Neutrophil (primary cell): ENCODE measurements at regions not wholly inside any gene's neighbourhood (a gene's known extent, or its start where the extent isn't known, plus 50 kb on each side); places are given as distances from the start of the nearest gene placed in this dataset.

Source experiments
- H3K27ac ChIP-seq: fragments of 200-600 bp; sonication (generic); 2 replicates; pipeline ENCODE4 v1.5.1; 2016; ENCODE audit warnings: mild to moderate bottlenecking, moderate library complexity
- H3K27me3 ChIP-seq: fragments of 200-600 bp; sonication (generic); 2 replicates; pipeline ENCODE4 v1.6.0; 2016; ENCODE audit warnings: mild to moderate bottlenecking
- H3K36me3 ChIP-seq: fragments of 200-600 bp; sonication (generic); 2 replicates; pipeline ENCODE4 v1.5.1; 2017
- H3K4me1 ChIP-seq, 2 experiments: fragments of 200-600 bp in 1 of 2; sonication (generic) in 1 of 2; 1 replicate in 1 of 2; 2 replicates in 1 of 2; pipeline versions ENCODE4 v1.5.1 to v1.6.1; 2013 to 2016; ENCODE audit warnings: low read depth in 1 of 2, low read length in 1 of 2, mild to moderate bottlenecking in 1 of 2, moderate library complexity in 1 of 2; ENCODE audit not compliant: control insufficient read depth in 1 of 2, insufficient read depth in 1 of 2
- H3K4me3 ChIP-seq, 2 experiments: fragments of 200-600 bp in 1 of 2; sonication (generic) in 1 of 2; 1 replicate in 1 of 2; 2 replicates in 1 of 2; pipeline ENCODE4 v1.5.1; 2013 to 2016; ENCODE audit warnings: low read depth in 1 of 2, low read length in 1 of 2, mild to moderate bottlenecking in 1 of 2, moderate library complexity in 1 of 2
- H3K9me3 ChIP-seq: fragments of 200-600 bp; sonication (generic); 2 replicates; pipeline ENCODE4 v1.5.1; 2016
- TF ChIP-seq, protein P1 (sequence below): fragments of 200-600 bp; sonication (generic); IDR thresholded peaks from 2 replicates; pipeline ENCODE4 v1.5.1; 2016; ENCODE audit warnings: antibody characterized with exemption

DNA sequence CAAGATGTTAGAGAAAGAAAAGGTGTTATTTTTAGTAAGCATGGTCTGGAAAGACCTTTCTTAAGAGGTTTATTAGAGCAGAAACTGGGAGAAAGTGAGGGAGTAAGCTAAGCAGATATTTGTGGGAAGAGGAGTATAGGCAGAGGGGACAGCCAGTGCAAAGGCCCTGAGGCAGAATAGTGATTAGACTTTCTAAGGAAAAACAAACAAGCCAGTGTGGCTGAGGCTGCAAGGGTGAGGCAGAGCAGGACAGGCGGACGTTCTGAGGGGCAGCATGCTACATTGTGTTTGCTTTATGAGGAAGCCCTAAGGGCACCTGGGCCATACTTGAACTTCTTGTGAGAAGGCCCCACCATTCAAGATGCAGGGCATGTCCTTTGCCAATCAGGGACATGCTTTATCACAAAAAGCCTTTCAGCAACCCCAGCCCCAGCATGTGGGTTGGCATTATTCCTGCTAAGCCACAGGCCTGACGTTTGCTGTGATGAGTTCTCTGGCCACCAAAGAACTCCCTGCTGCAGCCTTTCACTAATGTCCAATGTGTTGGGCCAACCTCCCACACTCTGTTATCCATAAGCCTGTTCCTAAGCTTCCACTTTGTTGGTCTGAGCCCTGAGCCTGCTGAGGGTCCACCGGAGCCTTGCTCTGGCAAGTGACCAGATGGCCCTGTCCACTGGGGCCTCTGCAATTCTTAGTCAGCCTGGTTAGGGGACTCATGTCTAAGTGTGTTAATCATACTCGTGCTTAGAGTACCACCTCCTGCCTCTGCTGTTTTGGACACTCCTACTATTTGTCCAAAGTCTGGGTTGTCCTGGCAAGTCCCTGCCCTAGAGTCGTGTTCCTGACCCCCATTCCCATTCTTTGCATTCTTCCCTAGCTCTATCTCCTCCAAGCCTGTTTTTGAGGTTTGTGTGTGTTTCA is 209.9 kb upstream of the CTNNB1 start:
- no peak overlapping the region for H3K27ac ChIP-seq
- H3K4me1 ChIP-seq = no peaks in the 10 kb centered on the region
- H3K4me3 ChIP-seq = no peak overlapping the region
- no peaks in the 10 kb centered on the region for H3K36me3 ChIP-seq
- no peaks in the 10 kb centered on the region for H3K9me3 ChIP-seq
- TF ChIP-seq, protein P1, sequence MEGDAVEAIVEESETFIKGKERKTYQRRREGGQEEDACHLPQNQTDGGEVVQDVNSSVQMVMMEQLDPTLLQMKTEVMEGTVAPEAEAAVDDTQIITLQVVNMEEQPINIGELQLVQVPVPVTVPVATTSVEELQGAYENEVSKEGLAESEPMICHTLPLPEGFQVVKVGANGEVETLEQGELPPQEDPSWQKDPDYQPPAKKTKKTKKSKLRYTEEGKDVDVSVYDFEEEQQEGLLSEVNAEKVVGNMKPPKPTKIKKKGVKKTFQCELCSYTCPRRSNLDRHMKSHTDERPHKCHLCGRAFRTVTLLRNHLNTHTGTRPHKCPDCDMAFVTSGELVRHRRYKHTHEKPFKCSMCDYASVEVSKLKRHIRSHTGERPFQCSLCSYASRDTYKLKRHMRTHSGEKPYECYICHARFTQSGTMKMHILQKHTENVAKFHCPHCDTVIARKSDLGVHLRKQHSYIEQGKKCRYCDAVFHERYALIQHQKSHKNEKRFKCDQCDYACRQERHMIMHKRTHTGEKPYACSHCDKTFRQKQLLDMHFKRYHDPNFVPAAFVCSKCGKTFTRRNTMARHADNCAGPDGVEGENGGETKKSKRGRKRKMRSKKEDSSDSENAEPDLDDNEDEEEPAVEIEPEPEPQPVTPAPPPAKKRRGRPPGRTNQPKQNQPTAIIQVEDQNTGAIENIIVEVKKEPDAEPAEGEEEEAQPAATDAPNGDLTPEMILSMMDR = no peak
- H3K27me3 ChIP-seq = no peaks in the 10 kb centered on the region

DNA sequence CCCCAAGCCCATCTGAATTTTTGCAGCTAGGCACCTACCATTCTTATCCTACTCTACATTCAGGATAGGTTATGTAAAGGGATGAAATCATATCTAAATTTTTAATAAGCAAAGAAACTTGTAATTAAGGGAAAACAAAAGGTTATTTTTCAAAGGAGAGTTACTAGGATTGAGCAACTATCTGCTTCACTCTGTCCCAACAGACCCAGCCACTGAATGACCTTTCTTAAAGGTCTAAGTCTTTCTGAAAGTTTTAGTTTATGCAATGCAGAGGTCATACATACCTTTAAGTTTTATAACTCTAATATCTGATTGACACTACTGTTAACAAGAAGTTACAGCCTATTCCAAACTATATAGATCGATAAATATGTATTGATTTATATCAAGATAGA is 209.2 kb upstream of the CTNNB1 start:
- Histone ChIP-seq H3K4me1 (no peaks in the 10 kb centered on the region), H3K36me3 (no peaks in the 10 kb centered on the region), H3K27ac (no peak overlapping the region), H3K27me3 (no peaks in the 10 kb centered on the region), H3K9me3 (no peaks in the 10 kb centered on the region), H3K4me3 (no peak overlapping the region)
- TF ChIP-seq, protein P1 = no peak

DNA sequence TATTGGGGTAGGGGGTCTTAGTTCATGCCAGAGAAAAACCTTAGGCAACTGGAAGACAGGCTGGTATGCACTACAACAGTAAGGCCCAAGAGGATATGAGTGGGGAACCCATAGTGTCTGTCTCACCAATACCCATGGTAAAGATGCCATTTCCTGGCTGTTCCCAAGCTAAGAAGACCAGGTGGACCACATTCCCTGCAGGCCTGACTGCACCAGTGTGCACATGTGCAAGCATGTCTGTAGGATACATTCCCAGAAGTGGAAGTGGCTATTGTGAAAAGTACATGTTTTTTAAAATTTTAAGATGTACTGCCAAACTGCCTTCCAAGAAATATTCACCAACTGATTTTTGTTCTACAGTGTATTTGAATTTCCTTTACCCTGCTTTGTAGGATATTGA is 207.3 kb upstream of the CTNNB1 start:
- Histone ChIP-seq H3K27ac (no peak overlapping the region), H3K4me1 (no peaks in the 10 kb centered on the region), H3K36me3 (no peaks in the 10 kb centered on the region), H3K27me3 (no peaks in the 10 kb centered on the region), H3K4me3 (no peak overlapping the region), H3K9me3 (no peaks in the 10 kb centered on the region)
- TF ChIP-seq, protein P1 = no peak

DNA sequence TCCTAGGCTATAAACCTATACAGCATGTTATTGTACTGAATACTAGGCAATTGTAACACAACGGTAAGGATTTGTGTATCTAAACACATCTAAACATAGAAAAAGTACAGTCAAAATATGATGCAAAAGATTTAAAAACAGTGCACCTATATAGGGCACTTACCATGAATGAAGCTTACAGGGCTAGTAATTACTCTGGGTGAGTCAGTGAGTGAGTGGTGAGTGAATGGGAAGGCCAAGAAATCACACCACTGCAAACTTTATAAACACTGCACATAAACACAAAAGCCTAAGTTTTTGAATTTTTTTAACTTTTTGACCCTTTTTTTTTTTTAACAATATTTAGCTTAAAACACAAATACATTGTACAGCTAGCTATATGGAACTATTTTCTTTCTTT is 204.7 kb upstream of the CTNNB1 start:
- H3K4me1 ChIP-seq = no peaks in the 10 kb centered on the region
- no peak overlapping the region for H3K27ac ChIP-seq
- no peak overlapping the region for H3K4me3 ChIP-seq
- no peaks in the 10 kb centered on the region for H3K27me3 ChIP-seq
- H3K36me3 ChIP-seq = no peaks in the 10 kb centered on the region
- TF ChIP-seq, protein P1 = no peak
- H3K9me3 ChIP-seq = no peaks in the 10 kb centered on the region

DNA sequence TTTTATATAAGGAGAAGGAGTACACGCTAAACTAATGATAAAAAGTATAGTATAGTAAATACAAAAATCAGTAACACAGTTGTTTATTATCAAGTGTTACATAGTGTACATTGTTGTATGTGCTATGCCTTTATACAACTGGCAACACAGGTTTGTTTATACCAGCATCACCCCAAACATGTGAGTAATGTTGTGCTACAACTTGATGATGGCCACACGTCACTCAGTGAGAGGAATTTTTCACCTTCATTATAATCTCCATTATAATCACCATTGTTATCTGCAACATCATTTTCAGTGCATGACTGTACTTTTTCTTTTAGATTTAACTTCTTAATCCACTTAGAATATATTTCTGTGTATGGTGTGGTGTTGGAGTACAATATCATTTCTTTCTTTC is 204.0 kb upstream of the CTNNB1 start:
- Histone ChIP-seq H3K4me3 (no peak overlapping the region), H3K27me3 (no peaks in the 10 kb centered on the region), H3K4me1 (no peaks in the 10 kb centered on the region), H3K27ac (no peak overlapping the region), H3K36me3 (no peaks in the 10 kb centered on the region), H3K9me3 (no peaks in the 10 kb centered on the region)
- TF ChIP-seq, protein P1 = no peak
